Stimulated activated CD8-positive, alpha-beta memory T cell treated with anti-CD3 and anti-CD28 coated beads, Interleukin-12 subunit alpha, Interleukin-12 subunit beta, amount 100 ng/mL, for 24 hours (primary cell): ENCODE measurements at regions not wholly inside any gene's neighbourhood (a gene's known extent, or its start where the extent isn't known, plus 50 kb on each side); places are given as distances from the start of the nearest gene placed in this dataset.
"Not testable (repeated sequence)": the region's sequence is repeated elsewhere in the genome, so short reads cannot be mapped to it uniquely, and the experiment has no call there.

ENCODE experiments used
- DNase-seq: peaks from one replicate; pipeline ENCODE4 v3.0.0-alpha.2; 2020; ENCODE audit errors: extremely low read depth

- no peak for DNase-seq
Measured at GRCh38 chr5:126046318-126046717, 376.9 kb upstream of the GRAMD2B start.

DNA sequence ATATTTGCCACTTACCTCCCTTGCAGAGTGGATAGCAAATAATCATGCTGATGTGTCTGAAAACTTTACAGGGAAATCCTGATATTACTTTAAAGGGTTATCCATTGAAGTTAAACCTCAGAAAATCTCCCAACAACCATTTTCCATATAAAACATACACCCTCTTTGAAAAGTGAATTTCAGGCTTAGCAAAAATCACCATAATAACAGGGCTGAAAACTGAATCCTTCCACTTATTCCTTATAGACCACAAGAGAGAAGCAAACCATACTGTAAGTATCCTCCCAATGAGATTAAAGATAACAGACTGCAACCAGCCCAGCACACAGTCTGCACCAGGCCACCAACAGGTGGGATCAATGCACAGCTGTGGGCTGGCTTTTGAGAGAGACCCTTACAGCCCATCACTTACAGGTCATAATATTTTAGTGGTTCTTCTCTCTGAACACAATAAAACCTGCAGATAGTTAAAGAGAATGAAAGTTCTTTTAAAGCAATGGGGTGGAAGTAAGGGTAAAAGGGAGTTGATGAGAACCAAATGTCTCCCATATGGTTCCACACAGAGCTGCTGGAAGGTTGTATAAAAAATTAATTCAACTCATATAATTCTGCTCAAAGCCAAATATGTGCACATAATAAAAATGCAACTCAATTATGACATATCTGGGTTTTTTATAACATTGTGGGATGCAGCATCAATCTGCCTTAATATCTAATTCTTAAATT lies 376.2 kb upstream of the GRAMD2B start:
- DNase-seq: no peak

DNA sequence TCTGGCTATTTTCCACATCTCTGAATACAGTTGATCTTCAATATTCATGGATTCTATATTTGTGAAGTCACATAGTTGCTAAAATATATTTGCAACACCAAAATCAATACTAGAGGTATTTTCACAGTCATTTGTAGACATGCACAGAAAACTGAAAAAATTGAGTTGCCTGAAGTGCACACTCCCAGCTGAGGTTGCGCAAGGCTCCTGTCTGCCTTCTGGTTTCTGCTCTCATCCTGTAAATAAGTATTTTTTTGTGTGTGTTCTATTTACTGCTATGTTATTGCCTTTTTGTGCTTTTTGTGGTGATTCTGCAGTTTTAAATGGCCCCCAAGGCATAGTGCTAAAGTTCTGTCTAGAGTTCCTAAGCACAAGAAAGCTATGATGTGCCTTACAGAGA lies 371.1 kb upstream of the GRAMD2B start:
- no peak for DNase-seq

- DNase-seq: no peak
Measured at GRCh38 chr5:126052791-126053190, 370.4 kb upstream of the GRAMD2B start.

DNA sequence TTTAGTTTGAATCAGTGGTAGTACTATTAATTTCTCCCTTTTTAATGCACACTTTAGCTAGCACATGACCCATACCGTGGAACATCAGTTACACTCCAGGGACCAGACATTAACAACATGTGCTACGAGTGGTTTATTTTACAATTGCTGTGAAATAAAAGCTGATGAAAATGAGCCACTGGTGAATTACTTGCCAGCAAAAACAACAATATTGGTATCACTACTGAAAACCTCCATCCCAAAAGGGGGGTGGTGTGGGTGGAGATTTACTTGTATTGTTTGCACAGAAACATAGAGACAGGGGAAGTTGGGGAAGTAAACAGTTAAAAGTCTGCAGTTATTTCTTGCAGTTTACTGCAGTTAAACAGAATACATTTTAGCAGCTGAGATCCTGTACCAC lies 369.6 kb upstream of the GRAMD2B start:
- DNase-seq: no peak

- no peak for DNase-seq
Measured at GRCh38 chr5:126054577-126055347, 368.4 kb upstream of the GRAMD2B start.

DNA sequence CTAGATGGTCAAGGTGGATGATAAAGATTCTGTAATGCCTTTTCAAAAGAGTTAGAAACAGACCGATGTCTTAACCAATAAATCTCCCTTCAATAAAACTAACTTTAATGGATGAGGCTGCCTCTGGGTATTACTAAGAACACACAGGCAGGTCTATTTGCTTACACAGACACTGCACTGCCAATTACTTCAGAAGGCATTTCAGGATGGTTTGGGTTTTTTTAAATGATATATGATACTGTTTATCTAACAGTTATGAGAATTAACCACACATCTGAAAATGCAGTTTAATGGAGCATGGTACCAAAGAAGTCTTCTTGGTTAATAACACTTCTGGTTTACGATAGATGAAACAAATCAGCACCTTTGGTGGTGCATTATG lies 367.9 kb upstream of the GRAMD2B start:
- no peak for DNase-seq

GRCh38 chr5:126056352-126056751 lies 366.9 kb upstream of the GRAMD2B start:
- DNase-seq: no peak

DNA sequence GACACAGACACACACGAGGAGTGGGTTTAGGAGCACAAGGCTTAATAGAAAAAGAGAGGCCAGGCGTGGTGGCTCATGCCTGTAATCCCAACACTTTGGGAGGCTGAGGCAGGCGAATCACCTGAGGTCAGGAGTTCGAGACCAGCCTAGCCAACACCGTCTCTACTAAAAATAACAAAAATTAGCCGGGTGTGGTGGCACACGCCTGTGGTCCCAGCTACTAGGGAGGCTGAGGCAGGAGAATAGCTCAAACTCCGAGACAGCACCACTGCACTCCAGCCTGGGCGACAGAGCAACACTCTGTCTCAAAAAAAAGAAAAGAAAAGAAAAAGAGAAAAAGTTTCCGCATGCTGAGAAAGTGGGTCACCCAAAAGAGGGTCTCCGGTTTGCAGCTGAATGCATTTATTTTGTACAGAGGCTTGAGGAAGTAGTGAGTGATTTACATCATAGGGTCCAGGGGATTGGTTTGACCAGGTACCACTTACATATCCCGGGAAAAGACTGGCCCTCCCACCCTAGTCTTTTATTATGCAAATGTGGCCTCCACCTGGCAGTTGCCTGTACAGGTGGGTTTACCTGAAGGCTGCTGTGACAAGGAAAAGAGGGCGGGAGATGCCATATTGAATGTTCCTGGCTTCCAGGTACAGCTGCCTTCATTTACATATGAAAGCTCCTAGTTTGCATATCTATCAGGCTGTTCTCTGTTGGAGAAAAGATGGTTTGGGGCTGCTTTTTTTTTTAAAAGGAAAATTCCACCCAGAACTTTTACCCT lies 366.2 kb upstream of the GRAMD2B start:
- no peak for DNase-seq

- not testable (repeated sequence) for DNase-seq
Measured at GRCh38 chr5:126058392-126058791, 364.8 kb upstream of the GRAMD2B start.

GRCh38 chr5:126062398-126063221 lies 360.6 kb upstream of the GRAMD2B start:
- DNase-seq: no peak

- DNase-seq: no peak
Measured at GRCh38 chr5:126065061-126065460, 358.1 kb upstream of the GRAMD2B start.

DNA sequence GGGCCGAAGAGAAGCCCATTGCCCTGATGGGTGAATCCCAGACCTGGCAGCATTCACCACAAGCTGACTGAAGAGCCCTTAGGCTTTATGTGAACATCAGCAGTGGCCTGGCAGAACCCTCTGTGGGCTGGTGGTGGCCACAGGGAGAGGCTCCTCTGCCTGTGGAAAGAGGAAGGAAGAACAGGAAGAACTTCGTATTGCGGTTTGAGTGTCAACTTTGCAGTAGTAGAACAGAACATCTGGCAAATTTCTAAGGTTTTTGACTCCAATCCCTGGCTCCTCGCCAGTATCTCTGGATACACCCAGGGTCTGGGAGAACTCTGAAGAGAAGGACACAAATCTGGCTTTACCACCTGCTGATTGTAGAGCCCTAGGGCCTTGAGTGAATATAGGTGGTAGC lies 356.4 kb upstream of the GRAMD2B start:
- no peak for DNase-seq

DNA sequence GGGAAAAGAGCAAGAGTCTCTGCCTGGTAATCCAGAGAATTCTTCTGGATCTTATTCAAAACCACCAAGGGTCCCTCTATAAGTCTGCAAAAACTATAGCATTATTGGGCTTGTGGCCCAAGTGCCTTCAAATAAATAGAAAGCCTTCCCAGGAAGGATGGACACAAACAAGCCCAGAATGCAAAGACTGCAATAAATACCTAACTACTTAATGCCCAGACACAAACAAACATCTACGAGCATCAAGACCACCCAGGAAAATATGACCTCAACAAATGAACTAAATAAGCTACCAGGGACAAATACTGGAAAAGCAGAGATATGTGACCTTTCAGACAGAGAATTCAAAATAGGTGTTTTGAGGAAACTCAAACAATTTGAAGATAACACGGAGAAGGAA lies 355.8 kb upstream of the GRAMD2B start:
- no peak for DNase-seq

- no peak for DNase-seq
Measured at GRCh38 chr5:126069329-126069728, 353.9 kb upstream of the GRAMD2B start.

- no peak for DNase-seq
Measured at GRCh38 chr5:126070481-126070880, 352.7 kb upstream of the GRAMD2B start.

GRCh38 chr5:126074538-126074937 lies 348.7 kb upstream of the GRAMD2B start:
- no peak for DNase-seq

GRCh38 chr5:126079266-126079665 lies 343.9 kb upstream of the GRAMD2B start:
- no peak for DNase-seq

DNA sequence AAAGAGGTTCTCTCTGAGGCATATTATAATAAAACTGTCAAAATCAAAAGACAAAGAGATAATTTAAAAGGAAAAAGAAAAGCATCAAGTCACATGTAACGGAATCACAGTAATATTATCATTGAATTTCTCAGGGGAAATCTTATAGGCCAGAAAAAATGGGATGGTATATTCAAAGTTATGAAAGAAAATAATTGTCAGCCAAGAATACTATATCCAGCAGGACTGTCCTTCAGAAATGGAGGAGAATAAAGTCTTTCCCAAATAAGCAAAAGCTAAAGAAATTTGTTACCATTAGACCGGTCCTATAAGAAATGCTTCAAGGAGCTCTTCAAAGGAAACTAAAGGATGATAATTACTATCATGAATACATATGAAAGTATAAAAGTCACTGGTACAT lies 342.0 kb upstream of the GRAMD2B start:
- DNase-seq: no peak

DNA sequence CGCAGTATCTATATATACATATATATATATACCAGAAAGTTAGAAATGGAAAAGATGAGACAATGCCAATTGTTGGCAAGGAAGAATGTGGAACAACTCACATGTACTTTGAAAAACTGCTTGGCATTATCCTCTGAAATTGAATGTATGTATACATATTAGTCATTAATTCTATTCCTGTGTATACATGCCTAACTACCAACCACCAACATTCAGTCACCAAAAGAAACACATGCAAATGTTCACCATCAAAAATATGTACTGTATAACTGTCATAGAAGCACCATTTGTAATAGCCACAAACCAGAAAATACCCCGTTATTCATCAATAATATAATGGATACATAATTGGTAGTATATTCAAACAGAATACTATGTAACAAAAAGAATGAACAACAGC lies 330.2 kb upstream of the GRAMD2B start:
- no peak for DNase-seq

DNA sequence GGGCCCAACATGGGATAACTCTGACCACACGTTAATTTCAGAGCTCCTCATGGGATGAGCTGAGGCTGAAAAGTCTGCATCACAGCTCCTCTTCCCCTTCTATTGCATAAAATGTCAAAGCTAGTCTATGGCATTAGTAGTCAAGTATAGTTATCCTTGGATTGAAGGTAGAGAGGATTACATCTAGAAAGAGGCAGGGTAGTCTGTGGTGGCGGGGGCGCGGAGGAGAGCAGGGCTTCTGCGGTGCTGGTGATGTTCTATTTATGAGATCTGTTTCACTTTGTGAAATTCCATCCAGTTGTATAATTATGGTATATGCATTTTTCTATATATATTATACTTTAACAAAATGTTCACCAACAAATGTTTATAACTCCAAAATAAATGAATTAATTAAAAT lies 329.5 kb upstream of the GRAMD2B start:
- no peak for DNase-seq

DNA sequence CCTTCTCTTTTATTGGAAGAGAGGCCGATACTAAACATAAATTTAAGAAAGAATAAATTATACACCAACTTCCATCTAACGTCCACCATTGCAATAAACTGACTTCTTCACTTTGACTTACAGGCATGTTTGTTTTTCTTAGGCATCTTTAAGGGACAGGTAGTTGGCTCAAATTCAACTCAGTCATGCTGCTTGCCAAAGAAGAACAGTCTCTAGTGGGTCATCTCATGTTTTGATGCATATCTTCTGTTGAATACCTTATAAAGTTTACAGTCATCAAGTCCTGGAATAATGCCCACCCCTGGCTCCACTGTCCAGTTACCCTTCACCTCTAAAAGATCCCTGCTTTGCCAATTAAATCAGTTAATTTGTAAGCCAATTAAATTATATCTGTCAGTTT lies 328.2 kb upstream of the GRAMD2B start:
- no peak for DNase-seq
